ENCODE measurements at regions not wholly inside any gene's neighbourhood (a gene's known extent, or its start where the extent isn't known, plus 50 kb on each side); places are given as distances from the start of the nearest gene placed in this dataset.

DNA sequence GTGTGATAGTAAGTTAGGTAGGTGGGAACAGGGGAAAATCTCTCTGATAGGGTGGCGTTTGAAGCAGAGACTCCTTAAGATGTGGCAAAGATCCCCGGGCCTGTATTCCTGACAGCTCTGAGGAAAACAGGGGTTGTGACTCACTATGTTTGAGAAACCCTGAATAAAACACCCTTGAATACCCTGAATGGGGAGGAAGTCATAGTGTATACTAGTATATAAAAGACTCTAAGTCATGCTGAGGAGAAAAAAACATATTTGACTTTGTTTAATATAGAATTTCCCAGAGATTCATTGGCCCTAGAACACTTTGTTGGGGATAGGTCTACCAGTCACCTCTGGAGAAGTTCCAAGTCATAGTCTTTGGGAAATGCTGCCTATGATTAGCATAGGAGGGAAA is 590.9 kb downstream of the IRS1 start:
- TF ChIP-seq, protein P1, sequence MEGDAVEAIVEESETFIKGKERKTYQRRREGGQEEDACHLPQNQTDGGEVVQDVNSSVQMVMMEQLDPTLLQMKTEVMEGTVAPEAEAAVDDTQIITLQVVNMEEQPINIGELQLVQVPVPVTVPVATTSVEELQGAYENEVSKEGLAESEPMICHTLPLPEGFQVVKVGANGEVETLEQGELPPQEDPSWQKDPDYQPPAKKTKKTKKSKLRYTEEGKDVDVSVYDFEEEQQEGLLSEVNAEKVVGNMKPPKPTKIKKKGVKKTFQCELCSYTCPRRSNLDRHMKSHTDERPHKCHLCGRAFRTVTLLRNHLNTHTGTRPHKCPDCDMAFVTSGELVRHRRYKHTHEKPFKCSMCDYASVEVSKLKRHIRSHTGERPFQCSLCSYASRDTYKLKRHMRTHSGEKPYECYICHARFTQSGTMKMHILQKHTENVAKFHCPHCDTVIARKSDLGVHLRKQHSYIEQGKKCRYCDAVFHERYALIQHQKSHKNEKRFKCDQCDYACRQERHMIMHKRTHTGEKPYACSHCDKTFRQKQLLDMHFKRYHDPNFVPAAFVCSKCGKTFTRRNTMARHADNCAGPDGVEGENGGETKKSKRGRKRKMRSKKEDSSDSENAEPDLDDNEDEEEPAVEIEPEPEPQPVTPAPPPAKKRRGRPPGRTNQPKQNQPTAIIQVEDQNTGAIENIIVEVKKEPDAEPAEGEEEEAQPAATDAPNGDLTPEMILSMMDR (IDR thresholded peaks at IDR 0.05) = no peak
- TF ChIP-seq POLR2A (IDR thresholded peaks at IDR 0.05) = no peak

Data from testis (tissue), 2 donors.